Right cardiac atrium (tissue), 5 donors: ENCODE measurements at regions not wholly inside any gene's neighbourhood (a gene's known extent, or its start where the extent isn't known, plus 50 kb on each side); places are given as distances from the start of the nearest gene placed in this dataset.

Experiments used
- ATAC-seq, 2 donors: fragments of 200-7000 bp; cut with Tn5 transposase; one replicate each; pipeline versions ENCODE4 v1.8.0 to v1.9.1; 2020; ENCODE audit warnings: moderate library complexity in 2 of 2, mild to moderate bottlenecking in 1 of 2
- DNase-seq, 3 donors: peaks; one replicate each; pipeline ENCODE4 v3.0.0-alpha.2; 2020
- H3K27ac ChIP-seq: one replicate; pipeline ENCODE4 v1.5.1; 2013; ENCODE audit warnings: mild to moderate bottlenecking, low read length, control low read depth, moderate library complexity
- H3K27me3 ChIP-seq: one replicate; pipeline ENCODE4 v1.6.1; 2013; ENCODE audit not compliant: control insufficient read depth, insufficient read depth
- H3K4me1 ChIP-seq: one replicate; pipeline ENCODE4 v1.6.1; 2013; ENCODE audit warnings: low read length; ENCODE audit not compliant: control insufficient read depth, insufficient read depth
- H3K4me3 ChIP-seq: one replicate; pipeline ENCODE4 v1.5.1; 2013; ENCODE audit warnings: low read length, control low read depth
- H3K9me3 ChIP-seq: one replicate; pipeline ENCODE4 v1.6.1; 2013; ENCODE audit warnings: low read length; ENCODE audit not compliant: control insufficient read depth
- WGBS: extraction: QIAGEN DNeasy Blood & Tissue Kit; methylation state at CpG from one replicate; pipeline ENCODE4 v1.1.7; 2013; 5-methylcytosine and 5-hydroxymethylcytosine counted together
- intact Hi-C, 4 donors: fragments of 100-400 bp; cut with DNase I; formaldehyde crosslinking; loops; one replicate each; pipeline versions ENCODE4 v1.11.0 to v1.14.0; 2022 to 2023
- donor health status: healthy with polysubstance abuse.
- donor health status: DM: no; HTN: yes; CAD: no.
- donor health status: DM: no; HTN: no; CAD: no.
- donor health status: DM: no; HTN: yes; CAD: no; lungs with severe emphysema.
- donor health status: DM: yes; HTN: yes; CAD: no.

DNA sequence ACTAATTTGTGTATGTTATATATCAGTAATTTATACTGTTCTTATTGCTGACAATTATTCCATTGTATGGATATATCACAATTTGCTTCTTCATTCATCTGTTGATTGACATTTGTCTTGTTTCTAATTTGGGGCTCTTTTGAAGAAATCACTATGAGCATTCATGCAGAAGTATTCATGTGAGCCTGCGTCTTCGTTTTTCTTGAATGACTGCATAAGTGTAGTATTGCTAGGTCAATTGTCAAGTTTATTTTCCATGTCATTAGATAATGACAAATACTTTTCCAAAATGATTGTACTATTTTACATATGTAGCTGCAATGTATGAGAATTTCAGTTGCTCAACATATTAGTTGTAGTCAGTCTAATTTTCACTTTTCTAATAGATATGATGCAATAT is 1796.9 kb downstream of the SLITRK5 start:
- Histone ChIP-seq H3K4me1 (no peaks in the 10 kb centered on the region), H3K4me3 (no peak overlapping the region), H3K9me3 (no peaks in the 10 kb centered on the region), H3K27ac (no peak overlapping the region), H3K27me3 (no peaks in the 10 kb centered on the region)
- DNase-seq (no peak), ATAC-seq (no peak)
- intact Hi-C loops, result no loop called here
- WGBS, result 80% methylated on average over 2 of the region's 2 CpGs

DNA sequence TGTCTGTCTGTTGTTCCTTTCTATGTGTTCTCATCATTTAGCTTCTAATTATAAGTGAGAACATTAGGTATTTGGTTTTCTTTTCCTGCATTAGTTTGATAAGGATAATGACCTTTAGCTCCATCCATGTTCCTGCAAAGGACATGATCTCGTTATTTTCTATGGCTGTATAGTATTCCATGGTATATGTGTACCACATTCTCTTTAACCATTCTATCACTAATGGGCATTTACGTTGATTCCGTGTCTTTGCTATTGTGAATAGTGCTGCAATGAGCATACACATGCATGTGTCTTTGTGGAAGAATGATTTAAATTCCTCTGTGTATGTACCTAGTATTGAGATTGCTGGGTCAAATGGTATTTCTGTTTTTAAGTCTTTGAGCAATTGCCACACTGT is 1799.7 kb downstream of the SLITRK5 start:
- intact Hi-C loops, result no loop called here
- WGBS, result 89% methylated on average over 3 of the region's 3 CpGs

DNA sequence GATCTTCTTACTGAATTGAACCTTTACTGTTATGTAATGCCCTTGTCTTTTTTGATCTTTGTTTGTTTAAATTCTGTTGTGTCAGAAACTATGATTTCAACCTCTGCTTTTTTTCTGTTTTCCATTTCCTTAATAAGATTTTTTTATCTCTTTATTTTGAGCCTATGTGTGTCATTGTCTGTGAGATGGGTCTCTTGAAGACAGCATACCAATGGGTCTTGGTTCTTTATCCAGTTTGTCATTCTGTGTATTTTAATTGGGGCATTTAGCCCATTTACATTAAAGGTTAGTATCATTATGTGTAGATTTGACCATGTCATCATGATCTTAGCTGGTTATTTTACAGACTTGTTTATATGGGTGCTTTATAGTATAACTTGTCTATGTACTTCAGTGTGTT is 1803.3 kb downstream of the SLITRK5 start:
- intact Hi-C loops, result no loop called here
- Histone ChIP-seq H3K4me3 (no peak overlapping the region), H3K27me3 (no peaks in the 10 kb centered on the region), H3K9me3 (no peaks in the 10 kb centered on the region), H3K4me1 (no peaks in the 10 kb centered on the region), H3K27ac (no peak overlapping the region)
- ATAC-seq (no peak), DNase-seq (no peak)

More for the DNA sequence above, 1799.7 kb downstream of the SLITRK5 start:
- no peaks in the 10 kb centered on the region for H3K9me3 ChIP-seq
- DNase-seq, result no peak
- no peak overlapping the region for H3K4me3 ChIP-seq
- no peaks in the 10 kb centered on the region for H3K4me1 ChIP-seq
- no peaks in the 10 kb centered on the region for H3K27me3 ChIP-seq
- H3K27ac ChIP-seq, result no peak overlapping the region
- ATAC-seq, result no peak

DNA sequence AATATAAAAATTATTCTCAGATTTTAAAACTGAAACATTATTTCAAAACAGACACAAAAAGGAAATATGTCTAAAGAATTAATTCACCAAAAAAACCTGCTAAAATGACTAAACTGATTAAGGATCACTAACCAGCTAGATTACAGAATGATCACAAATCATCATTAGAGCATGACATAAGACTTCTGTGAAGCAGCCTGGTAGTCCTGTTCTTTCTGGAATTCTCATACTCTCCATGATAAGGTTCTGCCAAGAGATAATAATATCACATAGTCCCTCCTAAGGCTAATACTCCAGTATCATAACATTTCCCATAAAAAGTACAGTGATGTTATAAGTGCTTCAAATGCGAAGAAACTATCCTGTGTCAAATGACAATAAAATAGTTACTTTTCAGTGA is 1814.9 kb downstream of the SLITRK5 start:
- Histone ChIP-seq H3K4me1 (no peaks in the 10 kb centered on the region), H3K27ac (no peak overlapping the region), H3K27me3 (no peaks in the 10 kb centered on the region), H3K4me3 (no peak overlapping the region), H3K9me3 (no peaks in the 10 kb centered on the region)
- ATAC-seq, result no peak
- 45% methylated on average over 1 of the region's 1 CpG for WGBS
- intact Hi-C loops, result no loop called here
- no peak for DNase-seq

DNA sequence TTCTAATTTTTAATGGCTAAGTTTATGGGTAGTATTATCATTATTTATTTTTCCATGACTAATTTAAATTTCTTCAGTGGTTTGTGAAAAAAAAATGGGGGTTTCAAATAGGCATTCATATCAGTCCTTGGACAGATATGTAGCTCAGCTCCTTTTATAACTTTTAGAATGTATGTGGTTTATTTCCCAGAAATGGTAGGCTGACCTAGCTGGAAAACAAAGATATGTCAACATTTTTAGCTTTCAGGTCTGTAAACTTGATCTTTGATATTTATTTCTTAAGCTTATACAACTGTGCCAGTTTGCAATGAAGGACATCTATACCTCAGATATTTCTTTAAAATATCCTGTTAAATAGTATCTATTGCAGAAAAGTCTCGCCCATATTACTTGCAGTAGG is 1815.5 kb downstream of the SLITRK5 start:
- no peaks in the 10 kb centered on the region for H3K4me1 ChIP-seq
- 71% methylated on average over 1 of the region's 1 CpG for WGBS
- intact Hi-C loops, result no loop called here

DNA sequence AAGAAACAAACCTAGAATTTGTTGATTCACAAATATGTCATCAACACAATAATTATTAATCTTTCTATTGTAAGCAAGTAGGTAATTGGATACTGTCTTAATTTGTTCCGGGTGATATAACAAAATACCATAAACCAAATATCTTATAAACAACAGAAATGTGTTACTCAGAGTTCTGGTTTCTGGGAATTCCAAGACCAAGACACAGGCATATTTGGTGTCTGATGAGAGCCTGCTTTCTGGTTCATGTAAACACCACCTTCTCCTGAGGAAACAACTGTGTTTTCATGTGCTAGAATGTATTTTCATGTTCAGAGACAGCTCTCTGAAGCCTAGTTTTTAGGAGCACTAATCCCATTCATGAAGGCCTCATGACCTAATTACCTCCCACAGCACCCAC is 1819.5 kb downstream of the SLITRK5 start:
- no peak overlapping the region for H3K27ac ChIP-seq
- H3K27me3 ChIP-seq, result no peaks in the 10 kb centered on the region
- H3K4me3 ChIP-seq, result no peak overlapping the region
- no peak for ATAC-seq
- intact Hi-C loops, result no loop called here
- H3K9me3 ChIP-seq, result no peaks in the 10 kb centered on the region
- no peaks in the 10 kb centered on the region for H3K4me1 ChIP-seq
- no peak for DNase-seq
- 92% methylated on average over 1 of the region's 1 CpG for WGBS

More for the DNA sequence above, 1815.5 kb downstream of the SLITRK5 start:
- Histone ChIP-seq H3K9me3 (no peaks in the 10 kb centered on the region), H3K4me3 (no peak overlapping the region), H3K27me3 (no peaks in the 10 kb centered on the region), H3K27ac (no peak overlapping the region)
- ATAC-seq, result no peak
- DNase-seq, result no peak

DNA sequence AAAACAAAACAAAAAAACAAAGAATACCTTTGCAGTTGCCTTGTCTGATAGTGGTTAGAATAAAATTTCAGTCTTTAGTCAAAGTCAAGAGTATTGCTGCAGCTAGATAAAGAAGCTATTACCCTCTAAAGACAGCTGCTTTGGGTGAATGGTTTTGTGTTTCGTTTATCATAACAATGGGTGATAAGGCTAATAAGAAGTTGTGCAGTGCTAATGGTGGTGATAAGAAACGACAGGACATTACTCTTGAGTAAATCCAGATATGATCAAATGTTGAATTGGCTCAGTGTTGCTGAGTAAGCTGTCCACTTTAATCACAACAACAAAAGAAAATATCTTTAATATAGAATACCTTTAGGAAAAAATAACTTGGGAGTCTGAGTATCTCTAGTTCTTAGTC is 1825.3 kb downstream of the SLITRK5 start:
- intact Hi-C loops, result no loop called here
- ATAC-seq (no peak), DNase-seq (no peak)
- Histone ChIP-seq H3K4me3 (no peak overlapping the region), H3K27me3 (no peaks in the 10 kb centered on the region), H3K4me1 (no peaks in the 10 kb centered on the region), H3K27ac (no peak overlapping the region), H3K9me3 (no peaks in the 10 kb centered on the region)
- WGBS, result 16% methylated on average over 2 of the region's 2 CpGs

DNA sequence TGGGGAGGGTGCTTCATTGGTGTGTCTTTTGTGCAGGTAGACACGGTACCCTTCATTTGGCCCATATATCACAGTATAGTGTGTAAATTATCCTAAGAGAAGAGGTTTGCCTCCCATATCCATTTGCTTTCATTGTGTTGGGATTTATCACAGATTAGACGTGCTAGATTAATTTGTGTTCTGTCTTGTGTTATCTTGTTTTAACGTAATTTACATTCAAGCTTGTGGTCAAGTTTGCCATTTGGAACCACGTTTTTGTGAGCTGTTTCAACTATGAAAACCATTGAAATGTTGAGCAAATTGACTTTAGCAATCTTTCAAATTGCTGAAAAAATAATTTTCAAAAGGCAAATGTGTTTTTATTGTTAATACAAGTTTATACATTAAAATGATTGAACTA is 1826.5 kb downstream of the SLITRK5 start:
- intact Hi-C loops, result no loop called here
- DNase-seq (no peak), ATAC-seq (no peak)
- no peak overlapping the region for H3K4me3 ChIP-seq
- 74% methylated on average over 4 of the region's 4 CpGs for WGBS
- H3K27me3 ChIP-seq, result no peaks in the 10 kb centered on the region
- H3K9me3 ChIP-seq, result no peaks in the 10 kb centered on the region
- no peaks in the 10 kb centered on the region for H3K4me1 ChIP-seq
- no peak overlapping the region for H3K27ac ChIP-seq

DNA sequence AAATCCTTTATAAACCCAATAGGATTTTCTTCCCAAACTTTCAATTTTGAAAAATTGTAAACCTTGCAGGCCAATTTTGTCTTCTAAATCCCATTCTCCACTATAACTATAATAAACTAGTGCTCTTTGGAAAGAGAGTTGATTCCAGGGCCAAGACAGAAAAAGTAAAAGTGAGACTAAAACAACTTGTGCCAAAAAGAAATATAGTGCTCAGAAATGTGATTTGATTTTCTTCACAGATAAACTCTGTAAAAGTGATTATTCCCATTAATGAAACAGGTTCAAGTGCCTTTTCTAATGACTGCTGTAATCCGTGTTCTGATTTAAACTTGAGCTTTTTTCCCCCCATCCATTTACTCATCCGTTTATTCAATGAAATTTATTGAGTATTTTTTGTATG is 1831.1 kb downstream of the SLITRK5 start:
- H3K27me3 ChIP-seq, result no peaks in the 10 kb centered on the region
- intact Hi-C loops, result no loop called here
- no peak for DNase-seq
- no peaks in the 10 kb centered on the region for H3K4me1 ChIP-seq
- no peak for ATAC-seq
- H3K9me3 ChIP-seq, result no peaks in the 10 kb centered on the region
- H3K4me3 ChIP-seq, result no peak overlapping the region
- no peak overlapping the region for H3K27ac ChIP-seq
- 40% methylated on average over 2 of the region's 2 CpGs for WGBS

DNA sequence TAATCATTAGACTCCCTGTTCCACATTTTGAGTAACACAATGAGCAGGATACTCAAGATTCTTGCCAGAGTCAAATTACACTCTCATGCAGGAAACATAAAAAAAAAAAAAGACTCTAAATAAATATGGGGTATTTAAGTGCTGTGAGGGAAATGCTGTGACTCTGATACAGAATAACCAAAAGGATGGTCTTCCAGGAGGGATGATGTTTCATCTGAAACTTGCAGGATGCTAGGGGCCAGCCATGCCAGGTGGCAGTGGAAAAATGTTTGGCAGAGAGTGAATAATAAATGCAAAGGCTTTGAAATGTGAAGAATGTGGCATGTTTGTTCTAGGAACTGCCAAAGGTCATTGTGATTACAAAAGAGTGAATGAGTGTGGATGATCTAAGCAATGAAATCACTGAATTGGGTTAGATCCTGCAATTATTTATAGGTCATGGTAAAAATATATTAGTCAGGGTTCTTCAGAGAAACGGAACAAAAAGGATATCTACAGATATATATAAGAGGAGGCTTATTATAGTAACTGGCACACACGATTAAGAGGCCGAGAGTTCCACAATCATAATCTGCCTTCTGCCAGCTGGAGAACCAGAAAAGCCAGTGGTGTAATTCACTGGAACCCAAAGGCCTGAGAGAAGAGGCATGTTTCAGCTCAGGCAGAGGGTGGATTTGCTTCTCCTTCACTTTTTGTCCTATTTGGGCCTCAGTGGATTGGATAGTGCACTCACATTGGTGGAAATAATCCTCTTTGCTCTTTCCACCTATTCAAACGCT is 1832.8 kb upstream of the MIR17HG start:
- Histone ChIP-seq H3K27me3 (no peaks in the 10 kb centered on the region), H3K9me3 (no peaks in the 10 kb centered on the region), H3K4me3 (no peak overlapping the region), H3K27ac (no peak overlapping the region), H3K4me1 (peaks cover 2% of the 10 kb centered on the region)
- ATAC-seq (peak in 1 of 2 donors; percentile 16), DNase-seq (no peak)
- WGBS, result 25% methylated on average over 4 of the region's 4 CpGs
- intact Hi-C loops, result no loop called here

DNA sequence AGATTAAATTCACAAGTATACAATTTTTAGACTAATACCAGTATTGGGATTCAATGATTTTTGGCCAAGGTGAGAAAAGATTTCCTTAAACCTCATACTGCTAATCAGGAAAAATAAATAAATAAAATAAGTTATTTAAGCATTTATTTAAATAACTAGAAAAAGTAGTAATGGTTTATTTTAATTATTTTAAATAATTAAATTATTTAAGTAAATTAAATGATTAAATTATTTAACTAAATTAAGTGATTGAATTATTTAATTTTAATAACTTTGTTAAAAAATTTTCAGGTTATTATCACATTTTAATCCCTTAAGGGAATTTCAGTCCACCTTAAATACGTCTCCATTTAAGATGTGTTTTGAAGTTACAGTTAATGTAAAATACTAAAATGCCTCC is 1831.5 kb upstream of the MIR17HG start:
- Histone ChIP-seq H3K27me3 (no peaks in the 10 kb centered on the region), H3K27ac (no peak overlapping the region), H3K4me3 (no peak overlapping the region), H3K9me3 (no peaks in the 10 kb centered on the region), H3K4me1 (peaks cover 2% of the 10 kb centered on the region)
- WGBS, result 92% methylated on average over 1 of the region's 1 CpG
- intact Hi-C loops, result no loop called here
- ATAC-seq, result no peak
- DNase-seq, result no peak
